ENCODE measurements at regions not wholly inside any gene's neighbourhood (a gene's known extent, or its start where the extent isn't known, plus 50 kb on each side); places are given as distances from the start of the nearest gene placed in this dataset.
"Not testable (repeated sequence)": the region's sequence is repeated elsewhere in the genome, so short reads cannot be mapped to it uniquely, and the experiment has no call there.

DNA sequence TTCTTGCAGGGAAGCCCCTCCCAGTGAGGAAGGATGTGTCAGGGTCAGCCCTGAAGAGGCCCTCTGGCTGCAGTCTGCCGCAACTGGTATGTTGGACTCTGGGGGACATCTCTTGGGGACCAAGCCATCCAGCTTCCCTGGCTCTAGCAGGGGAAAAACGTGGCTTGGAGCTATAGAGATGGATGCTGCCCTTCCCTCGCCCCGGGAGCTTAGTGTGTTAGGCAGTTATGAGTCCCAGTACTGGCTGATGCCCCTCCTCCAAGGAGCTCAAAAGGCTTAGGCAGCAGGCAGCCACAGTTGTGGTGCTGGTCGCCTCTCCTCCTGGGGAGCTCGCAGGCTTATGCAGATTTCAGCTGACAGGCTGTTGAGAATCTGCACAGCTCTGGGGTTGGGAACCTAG is 353.1 kb upstream of the GBE1 start:
- no peak overlapping the region for H3K27ac Mint-ChIP-seq (ENCODE audit: unreplicated experiment)
- no peaks in the 10 kb centered on the region for H3K27me3 Mint-ChIP-seq (ENCODE audit: low read depth)
- no peak for DNase-seq (ENCODE audit: low spot score)
- H3K36me3 Mint-ChIP-seq (ENCODE audit: low read depth): peaks cover 15% of the 10 kb centered on the region
- H3K9me3 Mint-ChIP-seq (ENCODE audit: low read depth): peaks cover 43% of the 10 kb centered on the region
- no peaks in the 10 kb centered on the region for H3K4me1 Mint-ChIP-seq (ENCODE audit: low read depth)
- H3K4me3 Mint-ChIP-seq (ENCODE audit: unreplicated experiment): no peak overlapping the region
- TF ChIP-seq, protein P1, sequence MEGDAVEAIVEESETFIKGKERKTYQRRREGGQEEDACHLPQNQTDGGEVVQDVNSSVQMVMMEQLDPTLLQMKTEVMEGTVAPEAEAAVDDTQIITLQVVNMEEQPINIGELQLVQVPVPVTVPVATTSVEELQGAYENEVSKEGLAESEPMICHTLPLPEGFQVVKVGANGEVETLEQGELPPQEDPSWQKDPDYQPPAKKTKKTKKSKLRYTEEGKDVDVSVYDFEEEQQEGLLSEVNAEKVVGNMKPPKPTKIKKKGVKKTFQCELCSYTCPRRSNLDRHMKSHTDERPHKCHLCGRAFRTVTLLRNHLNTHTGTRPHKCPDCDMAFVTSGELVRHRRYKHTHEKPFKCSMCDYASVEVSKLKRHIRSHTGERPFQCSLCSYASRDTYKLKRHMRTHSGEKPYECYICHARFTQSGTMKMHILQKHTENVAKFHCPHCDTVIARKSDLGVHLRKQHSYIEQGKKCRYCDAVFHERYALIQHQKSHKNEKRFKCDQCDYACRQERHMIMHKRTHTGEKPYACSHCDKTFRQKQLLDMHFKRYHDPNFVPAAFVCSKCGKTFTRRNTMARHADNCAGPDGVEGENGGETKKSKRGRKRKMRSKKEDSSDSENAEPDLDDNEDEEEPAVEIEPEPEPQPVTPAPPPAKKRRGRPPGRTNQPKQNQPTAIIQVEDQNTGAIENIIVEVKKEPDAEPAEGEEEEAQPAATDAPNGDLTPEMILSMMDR (IDR thresholded peaks at IDR 0.05): no peak

- not testable (repeated sequence) for H3K4me1 Mint-ChIP-seq (ENCODE audit: low read depth); H3K27me3 Mint-ChIP-seq (ENCODE audit: low read depth); H3K4me3 Mint-ChIP-seq (ENCODE audit: unreplicated experiment)
These were observed 349.3 kb upstream of the GBE1 start for GRCh38 chr3:82110721-82111120.

GRCh38 chr3:82103241-82103640 is 341.8 kb upstream of the GBE1 start:
- TF ChIP-seq, protein P1 (IDR thresholded peaks at IDR 0.05): no peak
- no peak for DNase-seq (ENCODE audit: low spot score)
- no peak overlapping the region for H3K27ac Mint-ChIP-seq (ENCODE audit: unreplicated experiment)
- peaks cover 1% of the 10 kb centered on the region for H3K36me3 Mint-ChIP-seq (ENCODE audit: low read depth)
- H3K9me3 Mint-ChIP-seq (ENCODE audit: low read depth): peaks cover 23% of the 10 kb centered on the region
- no peaks in the 10 kb centered on the region for H3K27me3 Mint-ChIP-seq (ENCODE audit: low read depth)
- H3K4me3 Mint-ChIP-seq (ENCODE audit: unreplicated experiment): no peak overlapping the region
- H3K4me1 Mint-ChIP-seq (ENCODE audit: low read depth): peaks cover 11% of the 10 kb centered on the region

More at GRCh38 chr3:82110721-82111120, 349.3 kb upstream of the GBE1 start:
- DNase-seq (ENCODE audit: low spot score); H3K27ac Mint-ChIP-seq (ENCODE audit: unreplicated experiment): not testable (repeated sequence)
- peaks cover 15% of the 10 kb centered on the region for H3K36me3 Mint-ChIP-seq (ENCODE audit: low read depth)
- peaks cover 45% of the 10 kb centered on the region for H3K9me3 Mint-ChIP-seq (ENCODE audit: low read depth)

GRCh38 chr3:82100378-82100777 is 338.9 kb upstream of the GBE1 start:
- H3K36me3 Mint-ChIP-seq (ENCODE audit: low read depth): peaks cover 1% of the 10 kb centered on the region
- H3K9me3 Mint-ChIP-seq (ENCODE audit: low read depth): peaks cover 17% of the 10 kb centered on the region
- TF ChIP-seq, protein P1 (IDR thresholded peaks at IDR 0.05): no peak
- H3K27ac Mint-ChIP-seq (ENCODE audit: unreplicated experiment): peak overlapping the region; percentile 18
- DNase-seq (ENCODE audit: low spot score): no peak
- H3K27me3 Mint-ChIP-seq (ENCODE audit: low read depth): no peaks in the 10 kb centered on the region
- peaks cover 11% of the 10 kb centered on the region for H3K4me1 Mint-ChIP-seq (ENCODE audit: low read depth)
- no peak overlapping the region for H3K4me3 Mint-ChIP-seq (ENCODE audit: unreplicated experiment)

GRCh38 chr3:82093641-82094040 is 332.2 kb upstream of the GBE1 start:
- Mint-ChIP-seq H3K4me3 (ENCODE audit: unreplicated experiment) (no peak overlapping the region), H3K27ac (ENCODE audit: unreplicated experiment) (no peak overlapping the region), H3K36me3 (ENCODE audit: low read depth) (no peaks in the 10 kb centered on the region), H3K4me1 (ENCODE audit: low read depth) (peaks cover 6% of the 10 kb centered on the region), H3K9me3 (ENCODE audit: low read depth) (peaks cover 4% of the 10 kb centered on the region), H3K27me3 (ENCODE audit: low read depth) (no peaks in the 10 kb centered on the region)
- DNase-seq (ENCODE audit: low spot score): no peak
- TF ChIP-seq, protein P1 (IDR thresholded peaks at IDR 0.05): no peak

GRCh38 chr3:82088749-82089148 is 327.3 kb upstream of the GBE1 start:
- Mint-ChIP-seq H3K4me3 (ENCODE audit: unreplicated experiment) (no peak overlapping the region), H3K27me3 (ENCODE audit: low read depth) (no peaks in the 10 kb centered on the region), H3K9me3 (ENCODE audit: low read depth) (peaks cover 4% of the 10 kb centered on the region), H3K4me1 (ENCODE audit: low read depth) (peaks cover 40% of the 10 kb centered on the region), H3K36me3 (ENCODE audit: low read depth) (no peaks in the 10 kb centered on the region), H3K27ac (ENCODE audit: unreplicated experiment) (no peak overlapping the region)
- DNase-seq (ENCODE audit: low spot score): no peak
- TF ChIP-seq, protein P1 (IDR thresholded peaks at IDR 0.05): no peak
